NB4 (cell line): ENCODE measurements at regions not wholly inside any gene's neighbourhood (a gene's known extent, or its start where the extent isn't known, plus 50 kb on each side); places are given as distances from the start of the nearest gene placed in this dataset.
"Not testable (repeated sequence)": the region's sequence is repeated elsewhere in the genome, so short reads cannot be mapped to it uniquely, and the experiment has no call there.

ENCODE experiments used
- DNase-seq: peaks from one replicate; pipeline ENCODE4 v3.0.0; 2010; ENCODE audit warnings: low read depth
- H3K4me3 ChIP-seq: one replicate; pipeline ENCODE4 v1.5.1; 2011; ENCODE audit warnings: mild to moderate bottlenecking, low read depth, low read length, moderate library complexity
- CTCF ChIP-seq: IDR thresholded peaks from one replicate; pipeline ENCODE4 v1.5.1; 2012; ENCODE audit warnings: low read depth, low read length
- MAX ChIP-seq: IDR thresholded peaks from 2 replicates; pipeline ENCODE4 v1.6.1; 2011; ENCODE audit warnings: low read depth, low read length
- MYC ChIP-seq: IDR thresholded peaks from 2 replicates; pipeline ENCODE4 v1.6.1; 2011; ENCODE audit warnings: low read depth, low read length
- POLR2A ChIP-seq: IDR thresholded peaks from 2 replicates; pipeline ENCODE4 v1.6.1; 2011; ENCODE audit warnings: mild to moderate bottlenecking; ENCODE audit not compliant: insufficient read length; ENCODE audit errors: extremely low read depth

GRCh38 chrX:142483965-142484364 lies 278.9 kb upstream of the MAGEC2 start:
- DNase-seq = no peak
- no peak overlapping the region for H3K4me3 ChIP-seq
- TF ChIP-seq MAX (no peak), CTCF (no peak)

- no peak for DNase-seq
- TF ChIP-seq CTCF = no peak
- TF ChIP-seq MAX = no peak
- no peak for TF ChIP-seq POLR2A
- TF ChIP-seq MYC = no peak
- no peak overlapping the region for H3K4me3 ChIP-seq
These were observed 241.3 kb upstream of the MAGEC2 start for GRCh38 chrX:142446349-142446748.

- no peak overlapping the region for H3K4me3 ChIP-seq
- DNase-seq = no peak
- TF ChIP-seq MAX (no peak), CTCF (no peak), MYC (no peak)
These were observed 223.8 kb upstream of the MAGEC2 start for GRCh38 chrX:142428916-142429315.

GRCh38 chrX:142390998-142391397 lies 185.9 kb upstream of the MAGEC2 start:
- H3K4me3 ChIP-seq, DNase-seq: not testable (repeated sequence)

- no peak for DNase-seq
- TF ChIP-seq MYC = no peak
- H3K4me3 ChIP-seq = no peak overlapping the region
These were observed 158.4 kb upstream of the MAGEC2 start for GRCh38 chrX:142363501-142363900.

GRCh38 chrX:142359331-142359730 lies 154.2 kb upstream of the MAGEC2 start:
- no peak for DNase-seq

More at GRCh38 chrX:142359331-142359730, 154.2 kb upstream of the MAGEC2 start:
- H3K4me3 ChIP-seq = no peak overlapping the region
- no peak for TF ChIP-seq POLR2A
- no peak for TF ChIP-seq MAX
- no peak for TF ChIP-seq MYC
- TF ChIP-seq CTCF = no peak
